H9 (cell line): ENCODE measurements at regions not wholly inside any gene's neighbourhood (a gene's known extent, or its start where the extent isn't known, plus 50 kb on each side); places are given as distances from the start of the nearest gene placed in this dataset.

Experiments
- DNase-seq: peaks from one replicate; pipeline ENCODE4 v3.0.0-alpha.2; 2017
- H2AFZ ChIP-seq: one replicate; pipeline ENCODE4 v1.6.1; 2013; ENCODE audit warnings: mild to moderate bottlenecking, low read length, control low read depth, moderate library complexity
- H2AK5ac ChIP-seq: 2 replicates; pipeline ENCODE4 v1.6.1; 2013; ENCODE audit warnings: low read length, control low read depth, mixed read lengths; ENCODE audit not compliant: insufficient read length
- H2BK120ac ChIP-seq: one replicate; pipeline ENCODE4 v1.6.1; 2013; ENCODE audit warnings: low read depth, mild to moderate bottlenecking, low read length, control low read depth, inconsistent platforms; ENCODE audit not compliant: poor library complexity, severe bottlenecking
- H2BK12ac ChIP-seq: 2 replicates; pipeline ENCODE4 v1.6.1; 2013; ENCODE audit warnings: low read length, control low read depth, mixed read lengths, low read depth; ENCODE audit not compliant: insufficient read length
- H2BK15ac ChIP-seq: 2 replicates; pipeline ENCODE4 v1.6.1; 2013; ENCODE audit warnings: low read depth, low read length, control low read depth
- H2BK20ac ChIP-seq: one replicate; pipeline ENCODE4 v1.6.1; 2013; ENCODE audit warnings: low read depth, mild to moderate bottlenecking, low read length, control low read depth, inconsistent platforms; ENCODE audit not compliant: poor library complexity, severe bottlenecking
- H2BK5ac ChIP-seq: 2 replicates; pipeline ENCODE4 v1.6.1; 2013; ENCODE audit warnings: low read length, control low read depth, mixed read lengths; ENCODE audit not compliant: insufficient read length
- H3K14ac ChIP-seq: 2 replicates; pipeline ENCODE4 v1.6.1; 2013; ENCODE audit warnings: low read length, control low read depth; ENCODE audit not compliant: insufficient read depth
- H3K18ac ChIP-seq: 2 replicates; pipeline ENCODE4 v1.6.1; 2013; ENCODE audit warnings: low read depth, mild to moderate bottlenecking, mixed read lengths, low read length, control low read depth; ENCODE audit not compliant: insufficient read length
- H3K23ac ChIP-seq: 2 replicates; pipeline ENCODE4 v1.6.1; 2013; ENCODE audit warnings: low read length, control low read depth, mixed read lengths, low read depth; ENCODE audit not compliant: insufficient read length
- H3K23me2 ChIP-seq: 2 replicates; pipeline ENCODE4 v1.6.1; 2013; ENCODE audit warnings: low read depth, mild to moderate bottlenecking, mixed read lengths, low read length, control low read depth; ENCODE audit not compliant: insufficient read length, poor library complexity, severe bottlenecking
- H3K27ac ChIP-seq: 2 replicates; pipeline ENCODE4 v1.5.1; 2013; ENCODE audit warnings: low read length, control low read depth, mixed read lengths, low read depth; ENCODE audit not compliant: insufficient read length
- H3K27me3 ChIP-seq: 2 replicates; pipeline ENCODE4 v1.6.1; 2013; ENCODE audit warnings: low read length, control low read depth, inconsistent platforms; ENCODE audit not compliant: insufficient read depth
- H3K4ac ChIP-seq: 2 replicates; pipeline ENCODE4 v1.6.1; 2013; ENCODE audit warnings: low read depth, mild to moderate bottlenecking, control low read depth, inconsistent platforms, low read length, moderate library complexity
- H3K4me1 ChIP-seq: 2 replicates; pipeline ENCODE4 v1.6.1; 2013; ENCODE audit warnings: low read length, control low read depth, inconsistent platforms; ENCODE audit not compliant: insufficient read depth
- H3K4me2 ChIP-seq: 2 replicates; pipeline ENCODE4 v1.6.1; 2013; ENCODE audit warnings: low read length, control low read depth, mixed read lengths; ENCODE audit not compliant: insufficient read length, insufficient read depth
- H3K56ac ChIP-seq: 2 replicates; pipeline ENCODE4 v1.6.1; 2013; ENCODE audit warnings: low read depth, mild to moderate bottlenecking, mixed read lengths, low read length, control low read depth; ENCODE audit not compliant: insufficient read length
- H3K79me1 ChIP-seq: 2 replicates; pipeline ENCODE4 v1.6.1; 2013; ENCODE audit warnings: low read depth, mild to moderate bottlenecking, moderate library complexity, low read length, control low read depth, inconsistent platforms; ENCODE audit not compliant: insufficient read depth, poor library complexity, severe bottlenecking
- H3K79me2 ChIP-seq: 2 replicates; pipeline ENCODE4 v1.6.1; 2013; ENCODE audit warnings: low read length, control low read depth, inconsistent platforms; ENCODE audit not compliant: insufficient read depth
- H3K9ac ChIP-seq: 2 replicates; pipeline ENCODE4 v1.6.1; 2013; ENCODE audit warnings: low read length, control low read depth, mixed read lengths; ENCODE audit not compliant: insufficient read length; ENCODE audit errors: extremely low read depth
- H3K9me3 ChIP-seq: one replicate; pipeline ENCODE4 v1.6.1; 2013; ENCODE audit warnings: low read depth, low read length, inconsistent platforms; ENCODE audit not compliant: control insufficient read depth
- H3T11ph ChIP-seq: one replicate; pipeline ENCODE4 v1.6.1; 2013; ENCODE audit warnings: mild to moderate bottlenecking, low read length, control low read depth, inconsistent platforms
- H4K20me1 ChIP-seq: one replicate; pipeline ENCODE4 v1.6.1; 2013; ENCODE audit not compliant: control insufficient read depth, insufficient read length, insufficient read depth
- H4K5ac ChIP-seq: 2 replicates; pipeline ENCODE4 v1.6.1; 2013; ENCODE audit warnings: low read depth, mild to moderate bottlenecking, mixed read lengths, low read length, control low read depth; ENCODE audit not compliant: insufficient read length
- H4K8ac ChIP-seq: replicated peaks from 2 replicates; pipeline ENCODE4 v1.6.1; 2013; ENCODE audit warnings: low read length, control low read depth, mixed read lengths, low read depth; ENCODE audit not compliant: insufficient read length
- H4K91ac ChIP-seq: 2 replicates; pipeline ENCODE4 v1.6.1; 2013; ENCODE audit warnings: low read depth, mild to moderate bottlenecking, moderate library complexity, mixed read lengths, low read length, control low read depth; ENCODE audit not compliant: insufficient read length
- H3K27ac Mint-ChIP-seq, 3 experiments: 2 replicates in 2 of 3; 3 replicates in 1 of 3; pipeline ENCODE4 v1.8.0; 2020 to 2021; ENCODE audit warnings: mixed read lengths in 3 of 3, mild to moderate bottlenecking in 1 of 3, moderate library complexity in 1 of 3
- H3K27me3 Mint-ChIP-seq: 2 replicates; pipeline ENCODE4 v1.8.0; 2021; ENCODE audit warnings: low read depth, mild to moderate bottlenecking, moderate library complexity, mixed read lengths
- H3K36me3 Mint-ChIP-seq, 3 experiments: 2 replicates in 2 of 3; 3 replicates in 1 of 3; pipeline ENCODE4 v1.8.0; 2020 to 2021; ENCODE audit warnings: low read depth in 3 of 3, mixed read lengths in 3 of 3; ENCODE audit not compliant: insufficient read depth in 1 of 3
- H3K4me1 Mint-ChIP-seq, 2 experiments: 2 replicates each; pipeline ENCODE4 v1.8.0; 2020; ENCODE audit warnings: mixed read lengths in 2 of 2
- H3K4me3 Mint-ChIP-seq, 2 experiments: 2 replicates in 1 of 2; 3 replicates in 1 of 2; pipeline ENCODE4 v1.8.0; 2020 to 2021; ENCODE audit warnings: mild to moderate bottlenecking in 2 of 2, mixed read lengths in 2 of 2, moderate library complexity in 1 of 2
- H3K9me3 Mint-ChIP-seq, 2 experiments: 2 replicates in 1 of 2; 3 replicates in 1 of 2; pipeline ENCODE4 v1.8.0; 2020; ENCODE audit warnings: mild to moderate bottlenecking in 2 of 2, mixed read lengths in 2 of 2, moderate library complexity in 1 of 2
- WGBS: extraction: QIAGEN DNeasy Blood & Tissue Kit; methylation state at CpG from one replicate; pipeline ENCODE4 v1.1.7; 2013; ENCODE audit warnings: missing lambda C conversion rate, low lambda C conversion rate, mixed read lengths; ENCODE audit not compliant: insufficient read length; ENCODE audit errors: extremely low coverage; 5-methylcytosine and 5-hydroxymethylcytosine counted together
- TF ChIP-seq, protein P1 (sequence below): fragments of 200-600 bp; sonication (generic); conservative IDR thresholded peaks from 3 replicates; pipeline ENCODE4 v1.8.0; 2021; ENCODE audit warnings: antibody characterized with exemption, mild to moderate bottlenecking

DNA sequence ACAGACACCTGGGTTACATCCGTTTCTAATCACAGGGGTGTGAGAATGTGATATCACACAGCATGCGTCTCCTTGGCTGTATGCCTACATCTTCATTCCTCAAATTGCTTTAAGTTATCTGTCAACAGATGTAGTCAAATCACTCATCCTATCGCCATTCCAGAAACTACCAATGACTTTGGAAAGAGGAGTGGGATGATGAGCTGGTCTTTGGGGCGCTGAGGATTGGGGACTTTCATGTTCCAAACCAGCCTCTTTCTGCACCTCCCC, 104.8 kb downstream of the NAV1 start:
- no peak overlapping the region for H4K91ac ChIP-seq
- H3T11ph ChIP-seq, result no peak overlapping the region
- Mint-ChIP-seq H3K4me3 (no peak overlapping the region), H3K9me3 (peaks cover 0 to 4% of the 10 kb centered on the region in 2 experiments; a peak in 2 of 5 replicates), H3K27me3 (peaks cover 69% of the 10 kb centered on the region), H3K27ac (no peak overlapping the region), H3K36me3 (no peaks in the 10 kb centered on the region; a peak in 2 of 7 replicates), H3K4me1 (peaks cover 12 to 15% of the 10 kb centered on the region in 2 experiments)
- no peaks in the 10 kb centered on the region for H4K20me1 ChIP-seq
- H2AFZ ChIP-seq, result no peak overlapping the region
- no peaks in the 10 kb centered on the region for H3K9me3 ChIP-seq
- H2BK5ac ChIP-seq, result no peak overlapping the region
- no peak overlapping the region for H3K9ac ChIP-seq
- H2BK15ac ChIP-seq, result no peak overlapping the region
- no peak overlapping the region for H4K8ac ChIP-seq
- no CpG with 5 or more reads among the region's 4 CpGs for WGBS
- no peak overlapping the region for H3K14ac ChIP-seq
- H3K4me1 ChIP-seq, result peaks cover 6% of the 10 kb centered on the region
- H3K56ac ChIP-seq, result no peak overlapping the region
- H4K5ac ChIP-seq, result no peak overlapping the region
- no peak overlapping the region for H3K27ac ChIP-seq
- no peak overlapping the region for H3K4ac ChIP-seq
- no peaks in the 10 kb centered on the region for H3K79me2 ChIP-seq
- H2BK12ac ChIP-seq, result no peak overlapping the region
- H3K4me2 ChIP-seq, result no peak overlapping the region
- TF ChIP-seq, protein P1, sequence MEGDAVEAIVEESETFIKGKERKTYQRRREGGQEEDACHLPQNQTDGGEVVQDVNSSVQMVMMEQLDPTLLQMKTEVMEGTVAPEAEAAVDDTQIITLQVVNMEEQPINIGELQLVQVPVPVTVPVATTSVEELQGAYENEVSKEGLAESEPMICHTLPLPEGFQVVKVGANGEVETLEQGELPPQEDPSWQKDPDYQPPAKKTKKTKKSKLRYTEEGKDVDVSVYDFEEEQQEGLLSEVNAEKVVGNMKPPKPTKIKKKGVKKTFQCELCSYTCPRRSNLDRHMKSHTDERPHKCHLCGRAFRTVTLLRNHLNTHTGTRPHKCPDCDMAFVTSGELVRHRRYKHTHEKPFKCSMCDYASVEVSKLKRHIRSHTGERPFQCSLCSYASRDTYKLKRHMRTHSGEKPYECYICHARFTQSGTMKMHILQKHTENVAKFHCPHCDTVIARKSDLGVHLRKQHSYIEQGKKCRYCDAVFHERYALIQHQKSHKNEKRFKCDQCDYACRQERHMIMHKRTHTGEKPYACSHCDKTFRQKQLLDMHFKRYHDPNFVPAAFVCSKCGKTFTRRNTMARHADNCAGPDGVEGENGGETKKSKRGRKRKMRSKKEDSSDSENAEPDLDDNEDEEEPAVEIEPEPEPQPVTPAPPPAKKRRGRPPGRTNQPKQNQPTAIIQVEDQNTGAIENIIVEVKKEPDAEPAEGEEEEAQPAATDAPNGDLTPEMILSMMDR, result no peak
- no peaks in the 10 kb centered on the region for H3K79me1 ChIP-seq
- no peak overlapping the region for H2AK5ac ChIP-seq
- no peak overlapping the region for H2BK120ac ChIP-seq
- H3K18ac ChIP-seq, result no peak overlapping the region
- no peak overlapping the region for H2BK20ac ChIP-seq
- peaks cover 5% of the 10 kb centered on the region; the same call in 1 of the 2 replicates for H3K27me3 ChIP-seq
- peaks cover 14% of the 10 kb centered on the region for H3K23me2 ChIP-seq
- no peak overlapping the region for H3K23ac ChIP-seq
- DNase-seq, result no peak
